OCI-LY3 (cell line): ENCODE measurements at regions not wholly inside any gene's neighbourhood (a gene's known extent, or its start where the extent isn't known, plus 50 kb on each side); places are given as distances from the start of the nearest gene placed in this dataset.

Experiments
- EZH2phosphoT487 ChIP-seq: fragments of 200-600 bp; shearing (Covaris generic); IDR thresholded peaks from 2 replicates; pipeline ENCODE4 v1.6.1; 2018; ENCODE audit warnings: antibody characterized with exemption, mixed run types, low read depth
- TF ChIP-seq, protein P1 (sequence below): fragments of 200-600, 300-600 bp; sonication (generic); IDR thresholded peaks from 2 replicates; pipeline ENCODE4 v1.5.1; 2014; ENCODE audit warnings: antibody characterized with exemption, low read length, low read depth

DNA sequence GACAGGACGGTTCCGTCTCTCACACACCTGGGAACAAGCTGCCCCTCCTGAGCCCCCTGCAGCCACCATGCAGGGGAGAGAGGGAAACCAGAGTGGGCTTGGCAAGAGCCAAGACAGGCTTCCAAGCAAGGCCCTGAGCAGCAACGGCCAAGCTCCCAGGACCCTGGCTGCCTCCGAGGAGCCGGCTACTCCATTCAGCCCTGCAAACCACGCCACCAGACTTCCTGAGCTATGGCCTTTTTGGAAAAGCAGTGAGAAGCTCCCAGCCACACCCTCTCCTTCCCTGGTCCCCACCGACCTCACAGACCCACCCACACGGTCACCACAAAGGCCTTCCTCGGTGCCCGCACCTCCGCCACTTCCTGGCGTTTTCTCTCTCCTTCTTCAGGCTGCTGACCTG is 479.0 kb downstream of the BRD1 start:
- TF ChIP-seq, protein P1, sequence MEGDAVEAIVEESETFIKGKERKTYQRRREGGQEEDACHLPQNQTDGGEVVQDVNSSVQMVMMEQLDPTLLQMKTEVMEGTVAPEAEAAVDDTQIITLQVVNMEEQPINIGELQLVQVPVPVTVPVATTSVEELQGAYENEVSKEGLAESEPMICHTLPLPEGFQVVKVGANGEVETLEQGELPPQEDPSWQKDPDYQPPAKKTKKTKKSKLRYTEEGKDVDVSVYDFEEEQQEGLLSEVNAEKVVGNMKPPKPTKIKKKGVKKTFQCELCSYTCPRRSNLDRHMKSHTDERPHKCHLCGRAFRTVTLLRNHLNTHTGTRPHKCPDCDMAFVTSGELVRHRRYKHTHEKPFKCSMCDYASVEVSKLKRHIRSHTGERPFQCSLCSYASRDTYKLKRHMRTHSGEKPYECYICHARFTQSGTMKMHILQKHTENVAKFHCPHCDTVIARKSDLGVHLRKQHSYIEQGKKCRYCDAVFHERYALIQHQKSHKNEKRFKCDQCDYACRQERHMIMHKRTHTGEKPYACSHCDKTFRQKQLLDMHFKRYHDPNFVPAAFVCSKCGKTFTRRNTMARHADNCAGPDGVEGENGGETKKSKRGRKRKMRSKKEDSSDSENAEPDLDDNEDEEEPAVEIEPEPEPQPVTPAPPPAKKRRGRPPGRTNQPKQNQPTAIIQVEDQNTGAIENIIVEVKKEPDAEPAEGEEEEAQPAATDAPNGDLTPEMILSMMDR, result no peak
- no peak for TF ChIP-seq EZH2phosphoT487
